Activated T-cell treated with anti-CD3 and anti-CD28 coated beads, Interleukin-2, amount 50 U/mL, for 72 hours (primary cell): ENCODE measurements at regions not wholly inside any gene's neighbourhood (a gene's known extent, or its start where the extent isn't known, plus 50 kb on each side); places are given as distances from the start of the nearest gene placed in this dataset.

Experiments used
- ATAC-seq, 2 donors: fragments of 150-1000 bp; cut with Tn5 transposase; replicated peaks in 1 of 2; 2 replicates each; pipeline ENCODE4 v1.10.0; 2021; ENCODE audit warnings: moderate library complexity in 2 of 2, mild to moderate bottlenecking in 1 of 2
- DNase-seq, 2 donors: peaks; one replicate each; pipeline ENCODE4 v3.0.0; 2021 to 2022; ENCODE audit warnings: mixed read lengths in 1 of 2
- H3K27ac Mint-ChIP-seq: one replicate; pipeline ENCODE4 v1.8.0; 2022; ENCODE audit warnings: mild to moderate bottlenecking, moderate library complexity, mixed read lengths
- H3K27me3 Mint-ChIP-seq: one replicate; pipeline ENCODE4 v1.8.0; 2022; ENCODE audit warnings: low read depth, mixed read lengths
- H3K36me3 Mint-ChIP-seq, 2 donors: one replicate each; pipeline ENCODE4 v1.8.0; 2022; ENCODE audit warnings: mixed read lengths in 2 of 2, mild to moderate bottlenecking in 1 of 2; ENCODE audit not compliant: insufficient read depth in 2 of 2
- H3K4me1 Mint-ChIP-seq: one replicate; pipeline ENCODE4 v1.8.0; 2022; ENCODE audit warnings: low read depth, mixed read lengths
- H3K4me3 Mint-ChIP-seq, 2 donors: one replicate each; pipeline ENCODE4 v1.8.0; 2022; ENCODE audit warnings: mild to moderate bottlenecking in 2 of 2, mixed read lengths in 2 of 2, moderate library complexity in 2 of 2
- H3K9me3 Mint-ChIP-seq, 2 donors: one replicate each; pipeline ENCODE4 v1.8.0; 2022; ENCODE audit warnings: mixed read lengths in 2 of 2

DNA sequence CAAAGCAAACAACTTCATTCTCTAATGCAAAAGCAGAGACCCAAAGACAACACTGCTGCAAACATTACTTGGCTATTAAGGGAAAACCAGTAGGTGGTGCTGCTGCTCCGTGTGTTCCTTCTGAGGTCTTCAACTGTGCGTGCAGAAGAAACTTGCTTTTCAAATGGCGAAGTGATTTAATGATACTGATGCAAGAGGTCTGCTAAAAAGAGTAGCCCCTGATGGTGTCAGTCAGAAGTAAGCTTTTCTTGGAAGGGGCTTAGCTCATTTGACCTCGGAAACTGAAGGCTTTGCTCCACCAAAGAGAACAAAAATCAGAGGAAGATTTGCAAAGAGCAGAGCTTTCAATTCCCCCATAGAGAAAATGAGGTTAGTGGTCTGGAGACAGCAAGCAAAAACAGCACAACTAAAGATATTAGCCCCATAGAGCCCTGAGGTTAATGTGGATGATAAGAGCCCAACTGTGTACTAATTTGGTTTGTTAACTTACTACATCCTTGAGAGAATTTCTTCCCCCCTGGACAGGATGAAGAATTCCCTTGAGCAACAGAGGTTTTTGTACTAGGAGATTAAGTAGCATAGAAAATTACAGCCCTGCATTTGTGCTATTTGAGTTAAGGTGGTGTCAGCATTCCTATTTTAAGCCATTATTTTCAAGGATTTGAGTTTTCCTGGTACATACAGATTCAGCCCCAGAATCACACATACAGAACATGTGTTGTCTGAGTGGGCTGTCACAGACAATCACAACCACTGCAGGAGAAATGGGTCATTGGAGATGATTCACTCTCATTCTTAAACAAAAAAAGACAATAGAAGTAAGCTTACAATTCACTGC, 153.2 kb upstream of the C9orf72 start:
- peak; percentile 56 to 72 for ATAC-seq
- H3K27ac Mint-ChIP-seq = no peak overlapping the region
- no peak overlapping the region for H3K4me3 Mint-ChIP-seq
- peaks cover 26% of the 10 kb centered on the region for H3K27me3 Mint-ChIP-seq
- H3K9me3 Mint-ChIP-seq = peaks cover 0 to 2% of the 10 kb centered on the region in 2 donors
- peak; percentile 50 to 57 for DNase-seq
- H3K4me1 Mint-ChIP-seq = peaks cover 8% of the 10 kb centered on the region
- no peaks in the 10 kb centered on the region for H3K36me3 Mint-ChIP-seq

DNA sequence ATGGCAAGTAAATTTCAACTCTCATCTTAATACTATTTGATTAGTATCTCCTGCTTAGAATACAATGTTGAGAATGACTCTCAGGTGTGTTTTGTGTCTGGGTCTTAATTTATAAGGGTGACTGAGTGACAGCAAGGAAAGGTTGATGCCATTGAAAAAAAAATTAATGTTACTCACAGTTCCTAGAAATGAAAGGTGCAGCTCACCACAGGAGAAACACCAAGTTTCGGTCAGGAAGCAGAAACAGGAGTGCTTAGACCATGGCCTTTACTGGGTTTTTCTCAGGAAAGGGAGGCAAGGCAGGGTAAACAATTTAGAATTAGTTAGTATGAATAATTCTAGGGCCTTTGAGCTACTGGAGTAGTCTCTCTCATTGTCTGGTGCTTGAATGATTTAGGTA, 159.2 kb upstream of the C9orf72 start:
- peaks cover 7% of the 10 kb centered on the region for H3K27me3 Mint-ChIP-seq
- peak overlapping the region; percentile 7 to 30 for H3K4me3 Mint-ChIP-seq
- H3K4me1 Mint-ChIP-seq = peaks cover 24% of the 10 kb centered on the region
- ATAC-seq = peak; percentile 39 to 69
- no peak overlapping the region for H3K27ac Mint-ChIP-seq
- DNase-seq = no peak
- H3K9me3 Mint-ChIP-seq = peaks cover 2 to 5% of the 10 kb centered on the region in 2 donors
- peaks cover 0 to 2% of the 10 kb centered on the region in 2 donors for H3K36me3 Mint-ChIP-seq

DNA sequence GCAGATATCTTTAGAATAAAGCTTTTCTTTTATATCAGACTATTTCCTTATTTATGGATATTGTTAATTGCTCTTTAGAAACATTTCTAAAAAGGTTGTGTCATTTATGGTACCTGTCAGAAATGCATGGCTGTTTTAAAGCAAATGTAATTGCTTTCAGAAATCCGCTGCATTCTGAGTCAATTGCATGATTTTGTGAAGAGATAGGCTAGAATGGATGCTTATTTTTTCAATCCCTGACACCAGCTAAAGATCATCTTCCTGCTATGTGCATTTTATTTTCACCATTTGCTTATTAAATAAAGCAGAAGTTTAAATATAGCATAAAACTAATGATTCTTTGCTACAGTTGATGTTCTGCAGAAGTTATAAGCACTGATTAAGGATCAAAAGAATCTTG, 170.2 kb upstream of the C9orf72 start:
- ATAC-seq = no peak
- Mint-ChIP-seq H3K27me3 (peaks cover 24% of the 10 kb centered on the region), H3K36me3 (peaks cover 2 to 8% of the 10 kb centered on the region in 2 donors), H3K9me3 (peaks cover 7 to 8% of the 10 kb centered on the region in 2 donors), H3K4me3 (no peak overlapping the region), H3K27ac (no peak overlapping the region), H3K4me1 (no peaks in the 10 kb centered on the region)
- DNase-seq = no peak

DNA sequence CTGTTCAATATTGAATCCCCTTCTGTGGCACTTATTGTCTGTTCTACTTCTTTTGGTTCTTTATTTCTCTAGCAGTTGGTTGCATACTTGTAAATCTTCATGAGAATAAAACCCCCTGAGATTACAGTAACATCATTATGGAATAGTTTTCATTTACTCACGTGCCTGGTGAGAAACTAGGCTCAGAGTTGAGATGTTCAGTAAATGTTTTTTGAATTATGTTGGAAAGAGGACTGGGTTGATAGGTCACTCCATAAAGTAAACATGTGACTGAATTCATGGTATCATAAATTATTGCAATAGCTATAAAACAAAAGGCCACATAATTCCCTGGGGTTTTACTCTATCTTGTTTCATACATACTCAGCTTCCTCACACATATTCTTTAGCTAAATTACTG, 174.2 kb upstream of the C9orf72 start:
- H3K9me3 Mint-ChIP-seq = no peaks in the 10 kb centered on the region
- no peaks in the 10 kb centered on the region for H3K4me1 Mint-ChIP-seq
- peaks cover 33% of the 10 kb centered on the region for H3K27me3 Mint-ChIP-seq
- H3K27ac Mint-ChIP-seq = no peak overlapping the region
- no peaks in the 10 kb centered on the region for H3K36me3 Mint-ChIP-seq
- ATAC-seq = no peak
- no peak for DNase-seq
- no peak overlapping the region for H3K4me3 Mint-ChIP-seq

DNA sequence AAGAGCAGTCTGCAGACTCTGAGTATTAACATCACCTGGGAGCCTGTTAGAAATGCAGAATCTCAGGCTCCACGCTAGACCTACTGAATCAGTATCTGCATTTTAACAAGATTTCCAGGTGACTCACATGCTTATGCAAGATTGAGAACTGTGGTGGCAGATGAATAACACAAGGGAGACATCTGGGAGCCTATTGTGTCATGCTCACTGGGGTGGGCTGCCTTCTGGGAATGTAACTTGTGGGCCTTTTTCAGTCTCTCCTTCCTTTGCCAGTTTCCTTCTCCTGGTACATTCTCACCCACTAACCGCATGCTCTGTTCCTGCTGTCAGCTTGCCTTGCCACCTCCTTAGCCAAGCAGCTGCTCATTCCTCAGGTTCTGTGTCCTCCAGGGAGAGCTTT, 176.6 kb upstream of the C9orf72 start:
- DNase-seq = no peak
- Mint-ChIP-seq H3K27me3 (peaks cover 33% of the 10 kb centered on the region), H3K27ac (no peak overlapping the region), H3K4me1 (no peaks in the 10 kb centered on the region), H3K36me3 (no peaks in the 10 kb centered on the region), H3K9me3 (no peaks in the 10 kb centered on the region), H3K4me3 (no peak overlapping the region)
- no peak for ATAC-seq

DNA sequence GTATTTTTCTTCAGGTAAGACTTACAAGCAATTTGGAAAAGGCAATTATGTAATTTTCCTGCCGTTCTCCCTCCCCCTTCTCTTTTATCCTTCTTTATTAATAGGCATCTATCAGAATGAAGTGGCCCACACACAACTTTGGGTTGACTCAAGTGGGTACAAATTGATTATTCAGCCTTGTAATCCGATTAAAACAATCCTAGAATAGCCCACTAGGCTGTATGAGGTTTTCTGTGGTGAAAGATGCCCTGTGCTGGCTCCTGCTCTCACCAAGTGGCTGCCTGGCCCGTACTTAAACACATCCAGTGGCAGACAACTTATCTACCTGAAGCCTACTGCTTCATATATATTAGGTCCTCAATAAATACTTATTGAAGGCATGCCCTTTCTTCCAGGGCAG, 177.3 kb upstream of the C9orf72 start:
- H3K36me3 Mint-ChIP-seq = no peaks in the 10 kb centered on the region
- no peak overlapping the region for H3K27ac Mint-ChIP-seq
- H3K9me3 Mint-ChIP-seq = no peaks in the 10 kb centered on the region
- H3K27me3 Mint-ChIP-seq = peaks cover 33% of the 10 kb centered on the region
- no peaks in the 10 kb centered on the region for H3K4me1 Mint-ChIP-seq
- no peak overlapping the region for H3K4me3 Mint-ChIP-seq
- ATAC-seq (no peak), DNase-seq (no peak)

DNA sequence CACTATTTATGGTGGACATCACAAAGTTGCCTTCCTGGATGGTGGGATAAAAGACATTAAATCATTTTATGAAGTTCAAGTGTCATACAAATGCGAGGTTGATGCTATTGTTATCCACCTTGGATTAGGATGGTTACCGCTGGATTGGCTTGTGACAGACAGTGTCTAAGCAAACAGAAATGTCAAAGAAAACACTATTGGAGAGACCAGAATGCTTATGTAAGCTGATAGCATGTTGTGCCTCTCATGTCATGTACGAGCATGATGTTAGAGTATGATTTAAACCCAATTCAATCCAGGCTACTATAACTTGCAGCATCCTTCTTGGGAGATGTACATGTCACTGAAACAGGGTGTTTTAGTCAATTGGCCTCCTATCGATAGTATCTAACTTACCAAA, 178.8 kb upstream of the C9orf72 start:
- Mint-ChIP-seq H3K4me1 (no peaks in the 10 kb centered on the region), H3K4me3 (no peak overlapping the region), H3K27ac (no peak overlapping the region), H3K36me3 (no peaks in the 10 kb centered on the region), H3K27me3 (peaks cover 32% of the 10 kb centered on the region), H3K9me3 (no peaks in the 10 kb centered on the region)
- ATAC-seq = no peak
- no peak for DNase-seq

DNA sequence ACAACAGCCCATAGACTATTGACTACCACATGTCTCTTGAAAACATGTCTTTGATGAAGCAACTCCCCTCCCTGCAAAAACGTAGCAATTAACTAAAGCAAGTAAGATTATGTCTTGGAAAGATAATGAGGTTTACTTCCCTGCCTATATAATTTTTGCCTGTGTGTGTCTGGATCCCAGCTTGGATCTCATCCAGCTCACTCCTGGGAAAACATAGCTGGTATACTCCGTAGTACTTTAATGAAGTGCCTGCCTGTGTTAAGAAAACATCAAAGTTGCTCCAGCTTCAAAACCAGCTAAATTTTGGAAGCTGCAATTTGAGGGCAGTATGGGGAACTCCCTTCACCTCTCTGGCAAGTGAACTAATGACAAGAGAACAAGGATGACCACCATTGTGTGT, 182.6 kb upstream of the C9orf72 start:
- H3K4me1 Mint-ChIP-seq = no peaks in the 10 kb centered on the region
- no peaks in the 10 kb centered on the region for H3K9me3 Mint-ChIP-seq
- peaks cover 6% of the 10 kb centered on the region for H3K27me3 Mint-ChIP-seq
- H3K36me3 Mint-ChIP-seq = no peaks in the 10 kb centered on the region
- no peak overlapping the region for H3K4me3 Mint-ChIP-seq
- DNase-seq (no peak), ATAC-seq (no peak)
- no peak overlapping the region for H3K27ac Mint-ChIP-seq

DNA sequence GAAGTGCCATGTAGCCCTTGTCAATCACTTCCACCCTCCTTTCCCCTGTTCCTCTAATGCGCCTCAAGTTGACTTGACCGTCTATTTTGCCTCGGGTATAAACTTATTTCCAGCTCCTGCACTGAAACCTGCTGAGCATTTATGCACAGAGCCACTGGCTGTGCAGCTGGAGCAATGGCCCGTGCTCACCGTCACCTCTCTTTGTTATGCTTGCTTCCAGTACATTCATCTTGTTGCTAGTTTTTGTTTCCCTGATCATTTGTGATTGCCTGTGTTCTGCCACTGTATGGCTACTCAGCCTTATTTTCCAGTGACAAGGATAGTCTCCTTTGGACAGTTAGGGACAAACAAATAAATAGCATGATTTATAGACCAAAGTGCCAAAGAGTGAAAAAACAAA, 183.1 kb upstream of the C9orf72 start:
- Mint-ChIP-seq H3K9me3 (no peaks in the 10 kb centered on the region), H3K4me3 (no peak overlapping the region), H3K36me3 (no peaks in the 10 kb centered on the region), H3K27me3 (peaks cover 6% of the 10 kb centered on the region), H3K4me1 (no peaks in the 10 kb centered on the region), H3K27ac (no peak overlapping the region)
- DNase-seq (no peak), ATAC-seq (no peak)

DNA sequence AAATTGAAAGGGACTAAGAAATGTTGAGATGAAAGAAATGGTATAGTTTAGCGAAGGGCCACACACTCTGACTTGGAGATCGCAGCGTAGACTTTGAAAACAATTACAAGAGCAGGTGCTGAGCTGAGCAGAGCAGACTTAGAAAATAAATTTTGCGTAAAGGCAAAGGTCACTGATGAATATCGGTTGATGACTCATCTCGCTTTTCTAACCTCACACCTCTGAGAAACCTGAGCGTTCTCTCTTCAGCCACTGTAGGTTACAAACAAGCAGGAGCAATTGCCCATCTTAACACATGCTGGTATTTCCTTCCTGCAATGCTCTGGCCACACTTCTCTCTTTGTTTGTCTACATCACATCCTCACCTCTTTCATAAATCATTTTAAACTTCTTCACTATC, 190.6 kb upstream of the C9orf72 start:
- no peak overlapping the region for H3K27ac Mint-ChIP-seq
- DNase-seq (no peak), ATAC-seq (no peak)
- H3K27me3 Mint-ChIP-seq = no peaks in the 10 kb centered on the region
- H3K4me3 Mint-ChIP-seq = no peak overlapping the region
- no peaks in the 10 kb centered on the region for H3K9me3 Mint-ChIP-seq
- no peaks in the 10 kb centered on the region for H3K4me1 Mint-ChIP-seq
- H3K36me3 Mint-ChIP-seq = no peaks in the 10 kb centered on the region

DNA sequence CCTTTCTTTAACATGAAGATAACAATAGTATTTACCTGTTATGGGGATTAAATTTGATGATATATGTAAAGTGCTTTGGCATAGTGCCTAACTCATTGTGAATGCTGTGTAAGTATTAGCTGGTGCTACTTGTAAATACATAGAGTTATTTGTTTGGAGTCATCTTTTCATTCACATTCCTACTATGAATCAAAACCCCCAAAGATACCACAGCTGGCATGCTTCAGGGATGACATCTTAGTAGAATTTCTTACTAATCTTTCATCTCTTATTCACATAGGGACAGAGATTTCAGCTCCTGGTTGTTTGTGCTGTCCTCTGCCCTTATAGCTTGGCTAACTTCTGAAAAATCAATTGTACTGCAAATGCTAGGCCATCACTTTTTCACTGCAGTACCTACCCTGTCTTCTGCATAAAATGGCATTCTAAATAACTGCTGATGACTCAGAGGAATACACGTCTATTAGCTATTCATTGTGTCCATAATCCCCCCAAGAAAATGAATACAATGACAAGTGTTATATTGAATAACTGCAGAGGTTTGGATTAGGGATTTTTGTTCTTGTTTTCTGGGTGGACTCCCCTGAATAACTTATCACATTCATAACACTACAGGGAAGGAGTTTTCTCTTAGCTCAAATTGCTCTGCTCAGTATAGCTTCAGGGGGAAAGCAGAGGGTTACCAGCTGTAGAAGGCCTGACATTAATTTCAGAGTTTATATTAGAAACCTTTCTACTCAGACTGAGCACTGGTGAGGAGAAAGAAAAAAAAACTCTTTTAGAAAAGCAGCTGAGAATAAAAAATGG, 192.2 kb upstream of the C9orf72 start:
- H3K9me3 Mint-ChIP-seq = no peaks in the 10 kb centered on the region
- H3K36me3 Mint-ChIP-seq = no peaks in the 10 kb centered on the region
- no peaks in the 10 kb centered on the region for H3K4me1 Mint-ChIP-seq
- H3K4me3 Mint-ChIP-seq = no peak overlapping the region
- H3K27me3 Mint-ChIP-seq = no peaks in the 10 kb centered on the region
- no peak overlapping the region for H3K27ac Mint-ChIP-seq
- no peak for DNase-seq
- ATAC-seq = peak; percentile 37 to 49

DNA sequence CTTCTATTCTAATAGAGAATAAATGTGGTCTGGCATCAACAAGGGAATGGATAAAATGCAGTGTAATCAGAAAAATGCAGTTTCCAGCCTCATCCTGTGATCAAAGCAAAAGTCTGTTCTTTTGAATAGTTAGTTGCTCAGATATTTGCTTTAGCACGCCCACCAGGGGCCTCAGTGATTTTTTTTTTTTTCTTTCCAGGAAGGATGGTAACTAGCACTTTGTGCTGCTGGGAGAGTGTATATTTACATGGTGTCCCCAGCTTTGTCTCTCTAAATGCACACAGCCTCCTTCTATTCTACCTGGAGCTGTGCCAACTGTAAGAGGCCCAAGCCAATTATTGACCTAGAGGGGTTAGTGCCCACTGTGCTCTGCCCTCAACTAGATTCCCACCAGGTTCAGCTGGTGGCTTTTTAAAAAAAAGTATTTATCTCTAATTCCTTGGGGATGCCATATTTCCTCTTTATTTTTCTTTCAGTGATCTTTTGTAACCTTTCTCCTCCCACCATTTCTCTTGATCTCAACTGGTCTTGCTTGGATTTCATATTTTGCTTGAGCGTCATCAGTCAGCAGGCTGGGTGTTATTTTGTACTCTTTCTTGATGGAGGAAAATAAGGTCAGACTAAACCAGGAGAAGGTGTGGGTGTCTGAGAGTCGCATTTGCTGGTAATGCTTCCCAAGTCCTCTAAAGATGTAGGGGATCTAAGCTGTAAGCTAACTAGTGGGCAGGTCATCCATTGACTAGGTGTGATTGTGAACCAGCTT, 193.0 kb upstream of the C9orf72 start:
- no peaks in the 10 kb centered on the region for H3K36me3 Mint-ChIP-seq
- H3K27ac Mint-ChIP-seq = no peak overlapping the region
- H3K4me1 Mint-ChIP-seq = no peaks in the 10 kb centered on the region
- no peak for DNase-seq
- no peaks in the 10 kb centered on the region for H3K27me3 Mint-ChIP-seq
- ATAC-seq = no peak
- H3K9me3 Mint-ChIP-seq = no peaks in the 10 kb centered on the region
- H3K4me3 Mint-ChIP-seq = no peak overlapping the region

DNA sequence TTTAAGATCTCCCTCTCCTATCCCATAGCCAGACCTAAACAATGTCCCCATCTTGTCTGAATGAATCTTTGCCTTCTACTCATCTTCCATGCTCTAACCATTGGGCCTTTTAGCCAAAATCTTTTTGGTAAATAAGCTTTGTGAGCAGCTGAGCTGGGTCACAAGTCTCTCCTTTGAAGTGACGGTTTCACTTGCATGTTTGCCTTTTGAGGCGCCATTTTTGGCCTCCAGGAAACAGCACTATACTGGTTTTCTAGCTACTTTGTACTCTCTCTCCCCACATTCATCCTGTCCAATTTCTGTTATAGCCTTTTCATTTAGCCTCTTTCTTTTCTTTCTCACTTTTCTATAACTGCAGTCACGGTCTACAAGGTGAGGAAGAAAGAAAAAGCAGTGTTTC, 195.5 kb upstream of the C9orf72 start:
- no peaks in the 10 kb centered on the region for H3K27me3 Mint-ChIP-seq
- no peaks in the 10 kb centered on the region for H3K9me3 Mint-ChIP-seq
- no peak for DNase-seq
- no peaks in the 10 kb centered on the region for H3K36me3 Mint-ChIP-seq
- no peak overlapping the region for H3K4me3 Mint-ChIP-seq
- H3K4me1 Mint-ChIP-seq = no peaks in the 10 kb centered on the region
- no peak for ATAC-seq
- H3K27ac Mint-ChIP-seq = peak overlapping the region; percentile 24
